Chondrocyte (in vitro differentiated cells): ENCODE measurements at regions not wholly inside any gene's neighbourhood (a gene's known extent, or its start where the extent isn't known, plus 50 kb on each side); places are given as distances from the start of the nearest gene placed in this dataset.

Experiments
- DNase-seq: peaks from one replicate; pipeline ENCODE4 v3.0.0; 2021; ENCODE audit warnings: mixed read lengths, low spot score
- H3K27ac Mint-ChIP-seq: one replicate; pipeline ENCODE4 v1.8.0; 2021; ENCODE audit warnings: mild to moderate bottlenecking, moderate library complexity, mixed read lengths; ENCODE audit not compliant: unreplicated experiment
- H3K27me3 Mint-ChIP-seq: 2 replicates; pipeline ENCODE4 v1.8.0; 2021; ENCODE audit warnings: low read depth, mixed read lengths
- H3K36me3 Mint-ChIP-seq: 2 replicates; pipeline ENCODE4 v1.8.0; 2021; ENCODE audit warnings: low read depth, mixed read lengths
- H3K4me1 Mint-ChIP-seq: 2 replicates; pipeline ENCODE4 v1.8.0; 2021; ENCODE audit warnings: low read depth, mild to moderate bottlenecking, mixed read lengths
- H3K4me3 Mint-ChIP-seq: one replicate; pipeline ENCODE4 v1.8.0; 2021; ENCODE audit warnings: mild to moderate bottlenecking, moderate library complexity, mixed read lengths; ENCODE audit not compliant: unreplicated experiment
- H3K9me3 Mint-ChIP-seq: 2 replicates; pipeline ENCODE4 v1.8.0; 2021; ENCODE audit warnings: low read depth, mixed read lengths
- TF ChIP-seq, protein P1 (sequence below): fragments of 200-600 bp; sonication (generic); IDR thresholded peaks from 2 replicates; pipeline ENCODE4 v1.5.0; 2021; ENCODE audit warnings: antibody characterized with exemption, mild to moderate bottlenecking, moderate library complexity

DNA sequence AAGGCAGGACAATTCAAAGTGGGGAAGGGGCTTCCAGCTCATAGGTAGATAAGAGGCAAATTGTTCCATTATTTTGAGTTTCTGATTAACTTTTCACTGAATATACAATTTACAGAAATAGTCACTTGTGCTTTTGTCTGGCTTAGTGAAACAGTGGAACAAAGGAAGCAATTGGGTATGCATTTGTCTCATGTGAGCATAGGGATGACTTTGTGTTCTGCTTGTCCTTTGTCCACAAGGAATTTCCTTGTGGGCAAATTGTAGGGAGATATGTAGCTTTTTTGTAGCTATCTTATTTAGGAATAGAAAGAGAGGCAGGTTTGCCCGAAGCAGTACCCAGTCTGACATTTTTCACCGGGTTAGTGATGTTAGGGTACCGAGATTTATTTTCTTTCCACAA lies 1224.8 kb downstream of the SLITRK1 start:
- DNase-seq, result no peak
- Mint-ChIP-seq H3K9me3 (peaks cover 7% of the 10 kb centered on the region), H3K27ac (no peak overlapping the region), H3K4me3 (no peak overlapping the region), H3K36me3 (peaks cover 2% of the 10 kb centered on the region), H3K27me3 (no peaks in the 10 kb centered on the region), H3K4me1 (peaks cover 24% of the 10 kb centered on the region)
- TF ChIP-seq, protein P1, sequence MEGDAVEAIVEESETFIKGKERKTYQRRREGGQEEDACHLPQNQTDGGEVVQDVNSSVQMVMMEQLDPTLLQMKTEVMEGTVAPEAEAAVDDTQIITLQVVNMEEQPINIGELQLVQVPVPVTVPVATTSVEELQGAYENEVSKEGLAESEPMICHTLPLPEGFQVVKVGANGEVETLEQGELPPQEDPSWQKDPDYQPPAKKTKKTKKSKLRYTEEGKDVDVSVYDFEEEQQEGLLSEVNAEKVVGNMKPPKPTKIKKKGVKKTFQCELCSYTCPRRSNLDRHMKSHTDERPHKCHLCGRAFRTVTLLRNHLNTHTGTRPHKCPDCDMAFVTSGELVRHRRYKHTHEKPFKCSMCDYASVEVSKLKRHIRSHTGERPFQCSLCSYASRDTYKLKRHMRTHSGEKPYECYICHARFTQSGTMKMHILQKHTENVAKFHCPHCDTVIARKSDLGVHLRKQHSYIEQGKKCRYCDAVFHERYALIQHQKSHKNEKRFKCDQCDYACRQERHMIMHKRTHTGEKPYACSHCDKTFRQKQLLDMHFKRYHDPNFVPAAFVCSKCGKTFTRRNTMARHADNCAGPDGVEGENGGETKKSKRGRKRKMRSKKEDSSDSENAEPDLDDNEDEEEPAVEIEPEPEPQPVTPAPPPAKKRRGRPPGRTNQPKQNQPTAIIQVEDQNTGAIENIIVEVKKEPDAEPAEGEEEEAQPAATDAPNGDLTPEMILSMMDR, result no peak

DNA sequence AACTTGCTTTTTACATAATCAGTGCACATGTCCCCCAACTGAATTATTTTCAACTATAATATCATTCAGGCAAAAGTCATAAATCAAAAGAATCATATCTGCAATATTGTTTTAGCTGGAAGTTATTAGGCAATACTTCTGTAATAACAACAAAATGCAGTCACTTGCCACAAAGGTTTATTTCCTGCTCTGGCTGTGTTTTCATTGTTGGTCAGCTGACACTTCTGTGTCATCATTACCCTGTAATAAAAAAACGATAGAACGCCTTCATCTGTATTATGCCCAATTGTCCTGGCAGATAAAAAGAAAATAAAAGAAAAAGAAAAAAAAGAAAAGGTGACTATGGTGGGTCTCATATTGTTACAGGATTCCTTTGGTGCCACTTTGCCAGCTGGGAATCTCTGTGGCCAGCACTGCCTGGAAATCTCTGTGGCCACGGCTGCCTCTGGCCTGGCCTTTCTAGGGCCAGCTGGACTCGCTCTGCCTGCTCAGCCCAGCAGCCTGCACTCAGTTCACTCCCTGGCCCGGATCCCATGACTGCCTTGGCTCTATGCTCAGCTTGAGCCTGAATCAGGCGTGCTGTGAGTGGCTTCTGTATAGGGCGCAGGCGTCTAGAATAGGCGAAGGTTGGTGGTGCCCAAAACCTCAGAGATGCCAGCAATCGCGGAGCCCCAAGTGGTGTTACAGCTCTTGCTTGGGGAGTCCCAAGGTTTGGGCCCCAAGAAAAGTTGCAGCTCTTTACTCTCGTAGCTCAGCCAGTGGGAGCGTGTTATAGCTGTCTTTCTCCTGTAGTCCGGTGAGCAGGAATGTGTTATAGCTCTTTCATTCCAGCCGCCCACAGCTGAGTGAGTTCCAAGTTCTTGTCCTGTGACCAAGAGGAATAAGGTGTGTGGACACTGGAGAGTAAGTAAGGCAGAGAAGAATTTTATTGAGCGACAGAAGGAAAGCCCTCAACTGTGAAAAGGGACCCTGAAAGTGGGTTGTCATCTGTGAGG lies 1227.1 kb downstream of the SLITRK1 start:
- peaks cover 7% of the 10 kb centered on the region for H3K9me3 Mint-ChIP-seq
- no peak overlapping the region for H3K4me3 Mint-ChIP-seq
- no peaks in the 10 kb centered on the region for H3K27me3 Mint-ChIP-seq
- peak; percentile 71 for DNase-seq
- peaks cover 18% of the 10 kb centered on the region for H3K4me1 Mint-ChIP-seq
- peak overlapping the region; percentile 70 for H3K27ac Mint-ChIP-seq
- TF ChIP-seq, protein P1, result no peak
- no peaks in the 10 kb centered on the region for H3K36me3 Mint-ChIP-seq

DNA sequence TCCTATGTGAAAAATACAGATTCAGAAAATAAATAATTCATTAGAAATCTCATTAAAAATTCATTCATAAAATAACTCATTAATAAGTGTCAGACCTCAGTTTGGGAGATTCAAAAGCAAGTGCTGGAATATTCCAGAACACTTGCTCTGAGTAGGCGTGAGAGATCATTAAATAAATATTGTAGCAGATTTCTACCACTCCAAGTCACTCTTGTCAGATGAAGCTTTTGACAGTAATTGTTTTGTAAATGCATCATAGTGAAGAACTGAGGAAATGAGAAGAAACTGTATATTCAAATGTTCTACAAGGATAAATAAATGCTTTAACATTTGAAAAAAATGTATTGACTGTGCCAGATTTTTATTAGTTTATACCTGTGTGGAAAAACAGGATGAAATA lies 1228.1 kb downstream of the SLITRK1 start:
- TF ChIP-seq, protein P1, result no peak
- DNase-seq, result no peak
- Mint-ChIP-seq H3K4me3 (no peak overlapping the region), H3K36me3 (no peaks in the 10 kb centered on the region), H3K9me3 (peaks cover 7% of the 10 kb centered on the region), H3K4me1 (peaks cover 18% of the 10 kb centered on the region), H3K27me3 (no peaks in the 10 kb centered on the region), H3K27ac (no peak overlapping the region)

DNA sequence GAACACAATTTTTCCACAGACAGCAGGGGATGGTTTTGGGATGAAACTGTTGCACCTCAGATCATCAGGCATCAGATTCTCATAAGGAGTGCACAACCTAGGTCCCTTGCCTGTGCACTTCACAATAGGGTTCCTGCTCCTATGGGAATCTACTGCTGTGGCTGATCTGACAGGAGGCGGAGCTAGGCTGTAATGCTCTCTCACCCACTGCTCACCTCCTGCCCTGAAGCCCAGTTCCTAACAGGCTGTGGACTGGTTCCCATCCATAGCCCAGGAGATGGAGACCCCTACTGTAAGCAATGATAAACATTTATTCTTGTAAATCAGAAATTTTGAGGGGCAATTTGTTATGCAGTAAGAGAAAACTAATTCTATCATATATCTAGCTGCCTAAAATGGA lies 1234.7 kb downstream of the SLITRK1 start:
- no peak overlapping the region for H3K27ac Mint-ChIP-seq
- peaks cover 5% of the 10 kb centered on the region for H3K4me1 Mint-ChIP-seq
- H3K9me3 Mint-ChIP-seq, result no peaks in the 10 kb centered on the region
- DNase-seq, result no peak
- no peaks in the 10 kb centered on the region for H3K27me3 Mint-ChIP-seq
- TF ChIP-seq, protein P1, result no peak
- H3K36me3 Mint-ChIP-seq, result no peaks in the 10 kb centered on the region
- no peak overlapping the region for H3K4me3 Mint-ChIP-seq

DNA sequence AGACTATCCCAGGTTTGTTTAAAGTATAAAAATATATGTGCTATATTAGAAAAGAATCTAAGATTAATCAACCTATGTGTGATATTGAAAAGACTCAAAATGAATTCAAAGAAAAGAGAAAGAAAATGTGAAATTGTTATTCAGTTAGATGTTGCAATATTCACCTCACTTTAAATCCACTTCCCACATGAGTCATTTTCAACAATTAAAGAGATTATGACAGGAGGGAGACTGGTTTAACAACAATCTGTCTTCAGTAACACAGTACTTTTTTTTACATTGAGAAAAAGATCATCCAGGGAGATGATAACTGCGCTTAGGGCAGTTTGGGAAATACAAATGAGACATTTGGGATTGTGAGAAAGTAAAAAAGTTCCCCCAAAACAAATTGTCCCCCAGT lies 1246.2 kb downstream of the SLITRK1 start:
- Mint-ChIP-seq H3K9me3 (no peaks in the 10 kb centered on the region), H3K4me1 (peaks cover 3% of the 10 kb centered on the region), H3K27ac (no peak overlapping the region), H3K27me3 (no peaks in the 10 kb centered on the region), H3K4me3 (no peak overlapping the region), H3K36me3 (peaks cover 1% of the 10 kb centered on the region)
- DNase-seq, result no peak
- TF ChIP-seq, protein P1, result no peak
